Liver (tissue), 7 donors: ENCODE measurements at regions not wholly inside any gene's neighbourhood (a gene's known extent, or its start where the extent isn't known, plus 50 kb on each side); places are given as distances from the start of the nearest gene placed in this dataset.

Experiments used
- DNase-seq: peaks from one replicate; pipeline ENCODE4 v3.0.0-alpha.2; 2017; ENCODE audit warnings: low spot score
- H3K27ac ChIP-seq, 2 donors: one replicate each; pipeline ENCODE4 v1.7.0; 2013; ENCODE audit warnings: inconsistent platforms in 2 of 2, low read length in 2 of 2, control low read depth in 1 of 2, low read depth in 1 of 2, mild to moderate bottlenecking in 1 of 2
- H3K27me3 ChIP-seq, 4 donors: one replicate each; pipeline versions ENCODE4 v1.6.1 to v1.7.0; 2013; ENCODE audit warnings: low read length in 3 of 4, inconsistent platforms in 1 of 4, mild to moderate bottlenecking in 1 of 4, moderate library complexity in 1 of 4; ENCODE audit not compliant: control insufficient read depth in 4 of 4, insufficient read depth in 4 of 4
- H3K36me3 ChIP-seq, 4 donors: one replicate each; pipeline versions ENCODE4 v1.6.1 to v1.7.0; 2013; ENCODE audit warnings: low read length in 3 of 4, mild to moderate bottlenecking in 3 of 4, low read depth in 1 of 4, moderate library complexity in 1 of 4; ENCODE audit not compliant: control insufficient read depth in 4 of 4, insufficient read depth in 3 of 4
- H3K4me1 ChIP-seq, 4 donors: one replicate each; pipeline versions ENCODE4 v1.6.1 to v1.7.0; 2013; ENCODE audit warnings: low read length in 3 of 4, mild to moderate bottlenecking in 3 of 4, moderate library complexity in 1 of 4; ENCODE audit not compliant: control insufficient read depth in 4 of 4, insufficient read depth in 4 of 4
- H3K4me3 ChIP-seq, 3 donors: one replicate each; pipeline versions ENCODE4 v1.6.1 to v1.7.0; 2013; ENCODE audit warnings: low read length in 3 of 3, control low read depth in 1 of 3, low read depth in 1 of 3, mild to moderate bottlenecking in 1 of 3
- H3K9ac ChIP-seq, 2 donors: one replicate each; pipeline ENCODE4 v1.7.0; 2013; ENCODE audit warnings: low read length in 2 of 2, mild to moderate bottlenecking in 2 of 2, moderate library complexity in 2 of 2, control low read depth in 1 of 2, low read depth in 1 of 2
- H3K9me3 ChIP-seq, 4 donors: one replicate each; pipeline versions ENCODE4 v1.6.1 to v1.7.0; 2013; ENCODE audit warnings: low read length in 3 of 4; ENCODE audit not compliant: control insufficient read depth in 4 of 4
- ATF3 ChIP-seq: IDR thresholded peaks from 2 replicates; pipeline ENCODE4 v1.6.1; 2016; ENCODE audit warnings: antibody characterized with exemption
- CTCF ChIP-seq: fragments of 150-350 bp; IDR thresholded peaks from 2 replicates; pipeline ENCODE4 v1.5.1; 2017; ENCODE audit warnings: improper control_type of control experiment, low read depth, low read length; ENCODE audit not compliant: missing input control
- EGR1 ChIP-seq, 2 donors: IDR thresholded peaks; 2 replicates each; pipeline ENCODE4 v1.6.1; 2016 to 2018; ENCODE audit warnings: antibody characterized with exemption in 2 of 2, low read depth in 2 of 2
- FOXA2 ChIP-seq: IDR thresholded peaks from 2 replicates; pipeline ENCODE4 v1.6.1; 2016; ENCODE audit warnings: antibody characterized with exemption
- HNF4A ChIP-seq, 2 donors: conservative IDR thresholded peaks; 2 replicates each; pipeline ENCODE4 v1.6.1; 2016; ENCODE audit warnings: antibody characterized with exemption in 2 of 2, mild to moderate bottlenecking in 2 of 2
- JUND ChIP-seq, 2 donors: IDR thresholded peaks; 2 replicates each; pipeline ENCODE4 v1.6.1; 2016; ENCODE audit warnings: antibody characterized with exemption in 2 of 2
- MAX ChIP-seq: IDR thresholded peaks from 2 replicates; pipeline ENCODE4 v1.6.1; 2016; ENCODE audit warnings: antibody characterized with exemption
- RAD21 ChIP-seq, 2 donors: IDR thresholded peaks; 2 replicates each; pipeline ENCODE4 v1.6.1; 2016; ENCODE audit warnings: antibody characterized with exemption in 2 of 2, mild to moderate bottlenecking in 2 of 2
- REST ChIP-seq: IDR thresholded peaks from 2 replicates; pipeline ENCODE4 v1.6.1; 2016; ENCODE audit warnings: antibody characterized with exemption, mild to moderate bottlenecking
- RXRA ChIP-seq, 2 donors: IDR thresholded peaks; 2 replicates each; pipeline ENCODE4 v1.6.1; 2017 to 2018; ENCODE audit warnings: antibody characterized with exemption in 2 of 2, mild to moderate bottlenecking in 1 of 2
- SP1 ChIP-seq: IDR thresholded peaks from 2 replicates; pipeline ENCODE4 v1.6.1; 2018; ENCODE audit warnings: antibody characterized with exemption, mild to moderate bottlenecking
- TAF1 ChIP-seq: conservative IDR thresholded peaks from 2 replicates; pipeline ENCODE4 v1.6.1; 2016; ENCODE audit warnings: antibody characterized with exemption, mild to moderate bottlenecking
- YY1 ChIP-seq: IDR thresholded peaks from 2 replicates; pipeline ENCODE4 v1.6.1; 2016; ENCODE audit warnings: antibody characterized with exemption, mild to moderate bottlenecking
- ZBTB33 ChIP-seq: IDR thresholded peaks from 2 replicates; pipeline ENCODE4 v1.6.1; 2016; ENCODE audit warnings: antibody characterized with exemption
- donor health status: healthy.
- donor health status: healthy.
- donor health status: healthy.
- donor health status: healthy.

- TF ChIP-seq ZBTB33 (no peak), JUND (IDR thresholded peaks at IDR 0.05) (no peak), ATF3 (no peak)
Measured at GRCh38 chr1:209072481-209072880, 511.0 kb upstream of the CAMK1G start (continued).

- H3K9ac ChIP-seq: no peak overlapping the region
- peak overlapping the region; percentile 62 to 74 for H3K27ac ChIP-seq
- no peak for DNase-seq
- no peak overlapping the region for H3K4me3 ChIP-seq
- no peaks in the 10 kb centered on the region for H3K9me3 ChIP-seq
- H3K4me1 ChIP-seq: peaks cover 2 to 12% (median 6%) of the 10 kb centered on the region in 4 donors
- no peaks in the 10 kb centered on the region for H3K27me3 ChIP-seq
- peaks cover 0 to 1% (median 0%) of the 10 kb centered on the region in 4 donors for H3K36me3 ChIP-seq
- TF ChIP-seq RXRA (IDR thresholded peaks at IDR 0.05) (peak in 1 of 2 donors; percentile 46), JUND (IDR thresholded peaks at IDR 0.05) (no peak), CTCF (no peak), SP1 (peak; percentile 16), MAX (peak; percentile 45), YY1 (peak; percentile 61), FOXA2 (peak; percentile 40), TAF1 (no peak), HNF4A (conservative IDR thresholded peaks at IDR 0.05) (peak in 1 of 2 donors; percentile 78), EGR1 (IDR thresholded peaks at IDR 0.05; ENCODE audit: low read depth in 2 of 2) (no peak), REST (peak; percentile 38), RAD21 (IDR thresholded peaks at IDR 0.05) (peak in 1 of 2 donors; percentile 14), ATF3 (no peak)
Measured at GRCh38 chr1:209073879-209074278, 509.6 kb upstream of the CAMK1G start.
